Nephron (organoid): ENCODE measurements at regions not wholly inside any gene's neighbourhood (a gene's known extent, or its start where the extent isn't known, plus 50 kb on each side); places are given as distances from the start of the nearest gene placed in this dataset.

ENCODE experiments used
- H3K27ac Mint-ChIP-seq, 3 experiments: 2 replicates each; pipeline ENCODE4 v1.8.0; 2020; ENCODE audit warnings: mixed read lengths in 3 of 3, mild to moderate bottlenecking in 2 of 3, moderate library complexity in 1 of 3
- H3K27me3 Mint-ChIP-seq: 2 replicates; pipeline ENCODE4 v1.8.0; 2021; ENCODE audit warnings: low read depth, mild to moderate bottlenecking, moderate library complexity, mixed read lengths
- H3K36me3 Mint-ChIP-seq: 2 replicates; pipeline ENCODE4 v1.8.0; 2020; ENCODE audit warnings: low read depth, mixed read lengths
- H3K4me1 Mint-ChIP-seq: 2 replicates; pipeline ENCODE4 v1.8.0; 2020; ENCODE audit warnings: mixed read lengths
- H3K4me3 Mint-ChIP-seq, 3 experiments: 2 replicates each; pipeline ENCODE4 v1.8.0; 2020; ENCODE audit warnings: mild to moderate bottlenecking in 3 of 3, mixed read lengths in 3 of 3, moderate library complexity in 2 of 3
- H3K9me3 Mint-ChIP-seq: 2 replicates; pipeline ENCODE4 v1.8.0; 2020; ENCODE audit warnings: mixed read lengths
- CTCF ChIP-seq, 3 experiments: fragments of 200-600 bp; sonication (generic); IDR thresholded peaks; one replicate each; pipeline ENCODE4 v1.5.0; 2021; ENCODE audit warnings: antibody characterized with exemption in 3 of 3; ENCODE audit not compliant: unreplicated experiment in 3 of 3

GRCh38 chr5:158462349-158463114 is 603.6 kb upstream of the CLINT1 start:
- peak overlapping the region in 2 of 3 experiments; percentile 92 for H3K27ac Mint-ChIP-seq
- peaks cover 53% of the 10 kb centered on the region for H3K4me1 Mint-ChIP-seq
- H3K4me3 Mint-ChIP-seq = no peak overlapping the region
- no peak for TF ChIP-seq CTCF (IDR thresholded peaks at IDR 0.05; ENCODE audit: unreplicated experiment in 3 of 3)
- no peaks in the 10 kb centered on the region for H3K9me3 Mint-ChIP-seq
- H3K27me3 Mint-ChIP-seq = no peaks in the 10 kb centered on the region
- no peaks in the 10 kb centered on the region for H3K36me3 Mint-ChIP-seq

- peak overlapping the region; percentile 16 to 92 (median 92) for H3K27ac Mint-ChIP-seq
- H3K36me3 Mint-ChIP-seq = no peaks in the 10 kb centered on the region
- no peak overlapping the region for H3K4me3 Mint-ChIP-seq
- H3K4me1 Mint-ChIP-seq = peaks cover 53% of the 10 kb centered on the region
- TF ChIP-seq CTCF (IDR thresholded peaks at IDR 0.05; ENCODE audit: unreplicated experiment in 3 of 3) = no peak
- no peaks in the 10 kb centered on the region for H3K9me3 Mint-ChIP-seq
- no peaks in the 10 kb centered on the region for H3K27me3 Mint-ChIP-seq
These were observed 602.4 kb upstream of the CLINT1 start for GRCh38 chr5:158461240-158461854.

- no peak overlapping the region for H3K27ac Mint-ChIP-seq
- H3K4me3 Mint-ChIP-seq = no peak overlapping the region
- H3K9me3 Mint-ChIP-seq = no peaks in the 10 kb centered on the region
- no peak for TF ChIP-seq CTCF (IDR thresholded peaks at IDR 0.05; ENCODE audit: unreplicated experiment in 3 of 3)
- no peaks in the 10 kb centered on the region for H3K36me3 Mint-ChIP-seq
- peaks cover 23% of the 10 kb centered on the region for H3K4me1 Mint-ChIP-seq
- H3K27me3 Mint-ChIP-seq = no peaks in the 10 kb centered on the region
These were observed 599.1 kb upstream of the CLINT1 start for GRCh38 chr5:158458086-158458485.

GRCh38 chr5:158456756-158457155 is 597.8 kb upstream of the CLINT1 start:
- Mint-ChIP-seq H3K27ac (peak overlapping the region in 1 of 3 experiments; percentile 34), H3K4me3 (no peak overlapping the region), H3K27me3 (peaks cover 1% of the 10 kb centered on the region), H3K4me1 (peaks cover 22% of the 10 kb centered on the region), H3K36me3 (no peaks in the 10 kb centered on the region), H3K9me3 (no peaks in the 10 kb centered on the region)
- no peak for TF ChIP-seq CTCF (IDR thresholded peaks at IDR 0.05; ENCODE audit: unreplicated experiment in 3 of 3)

GRCh38 chr5:158456241-158456640 is 597.3 kb upstream of the CLINT1 start:
- no peak overlapping the region for H3K27ac Mint-ChIP-seq
- no peak for TF ChIP-seq CTCF (IDR thresholded peaks at IDR 0.05; ENCODE audit: unreplicated experiment in 3 of 3)
- H3K4me3 Mint-ChIP-seq = no peak overlapping the region
- no peaks in the 10 kb centered on the region for H3K36me3 Mint-ChIP-seq
- H3K4me1 Mint-ChIP-seq = peaks cover 22% of the 10 kb centered on the region
- H3K27me3 Mint-ChIP-seq = peaks cover 6% of the 10 kb centered on the region
- H3K9me3 Mint-ChIP-seq = no peaks in the 10 kb centered on the region
